H9 (cell line): ENCODE measurements at regions not wholly inside any gene's neighbourhood (a gene's known extent, or its start where the extent isn't known, plus 50 kb on each side); places are given as distances from the start of the nearest gene placed in this dataset.

Experiments
- DNase-seq: peaks from one replicate; pipeline ENCODE4 v3.0.0-alpha.2; 2017
- H2AFZ ChIP-seq: one replicate; pipeline ENCODE4 v1.6.1; 2013; ENCODE audit warnings: mild to moderate bottlenecking, low read length, control low read depth, moderate library complexity
- H2AK5ac ChIP-seq: 2 replicates; pipeline ENCODE4 v1.6.1; 2013; ENCODE audit warnings: low read length, control low read depth, mixed read lengths; ENCODE audit not compliant: insufficient read length
- H2BK120ac ChIP-seq: one replicate; pipeline ENCODE4 v1.6.1; 2013; ENCODE audit warnings: low read depth, mild to moderate bottlenecking, low read length, control low read depth, inconsistent platforms; ENCODE audit not compliant: poor library complexity, severe bottlenecking
- H2BK12ac ChIP-seq: 2 replicates; pipeline ENCODE4 v1.6.1; 2013; ENCODE audit warnings: low read length, control low read depth, mixed read lengths, low read depth; ENCODE audit not compliant: insufficient read length
- H2BK15ac ChIP-seq: 2 replicates; pipeline ENCODE4 v1.6.1; 2013; ENCODE audit warnings: low read depth, low read length, control low read depth
- H2BK20ac ChIP-seq: one replicate; pipeline ENCODE4 v1.6.1; 2013; ENCODE audit warnings: low read depth, mild to moderate bottlenecking, low read length, control low read depth, inconsistent platforms; ENCODE audit not compliant: poor library complexity, severe bottlenecking
- H2BK5ac ChIP-seq: 2 replicates; pipeline ENCODE4 v1.6.1; 2013; ENCODE audit warnings: low read length, control low read depth, mixed read lengths; ENCODE audit not compliant: insufficient read length
- H3K14ac ChIP-seq: 2 replicates; pipeline ENCODE4 v1.6.1; 2013; ENCODE audit warnings: low read length, control low read depth; ENCODE audit not compliant: insufficient read depth
- H3K18ac ChIP-seq: 2 replicates; pipeline ENCODE4 v1.6.1; 2013; ENCODE audit warnings: low read depth, mild to moderate bottlenecking, mixed read lengths, low read length, control low read depth; ENCODE audit not compliant: insufficient read length
- H3K23ac ChIP-seq: 2 replicates; pipeline ENCODE4 v1.6.1; 2013; ENCODE audit warnings: low read length, control low read depth, mixed read lengths, low read depth; ENCODE audit not compliant: insufficient read length
- H3K23me2 ChIP-seq: 2 replicates; pipeline ENCODE4 v1.6.1; 2013; ENCODE audit warnings: low read depth, mild to moderate bottlenecking, mixed read lengths, low read length, control low read depth; ENCODE audit not compliant: insufficient read length, poor library complexity, severe bottlenecking
- H3K27ac ChIP-seq: 2 replicates; pipeline ENCODE4 v1.5.1; 2013; ENCODE audit warnings: low read length, control low read depth, mixed read lengths, low read depth; ENCODE audit not compliant: insufficient read length
- H3K27me3 ChIP-seq: 2 replicates; pipeline ENCODE4 v1.6.1; 2013; ENCODE audit warnings: low read length, control low read depth, inconsistent platforms; ENCODE audit not compliant: insufficient read depth
- H3K4ac ChIP-seq: 2 replicates; pipeline ENCODE4 v1.6.1; 2013; ENCODE audit warnings: low read depth, mild to moderate bottlenecking, control low read depth, inconsistent platforms, low read length, moderate library complexity
- H3K4me1 ChIP-seq: 2 replicates; pipeline ENCODE4 v1.6.1; 2013; ENCODE audit warnings: low read length, control low read depth, inconsistent platforms; ENCODE audit not compliant: insufficient read depth
- H3K4me2 ChIP-seq: 2 replicates; pipeline ENCODE4 v1.6.1; 2013; ENCODE audit warnings: low read length, control low read depth, mixed read lengths; ENCODE audit not compliant: insufficient read length, insufficient read depth
- H3K56ac ChIP-seq: 2 replicates; pipeline ENCODE4 v1.6.1; 2013; ENCODE audit warnings: low read depth, mild to moderate bottlenecking, mixed read lengths, low read length, control low read depth; ENCODE audit not compliant: insufficient read length
- H3K79me1 ChIP-seq: 2 replicates; pipeline ENCODE4 v1.6.1; 2013; ENCODE audit warnings: low read depth, mild to moderate bottlenecking, moderate library complexity, low read length, control low read depth, inconsistent platforms; ENCODE audit not compliant: insufficient read depth, poor library complexity, severe bottlenecking
- H3K79me2 ChIP-seq: 2 replicates; pipeline ENCODE4 v1.6.1; 2013; ENCODE audit warnings: low read length, control low read depth, inconsistent platforms; ENCODE audit not compliant: insufficient read depth
- H3K9ac ChIP-seq: 2 replicates; pipeline ENCODE4 v1.6.1; 2013; ENCODE audit warnings: low read length, control low read depth, mixed read lengths; ENCODE audit not compliant: insufficient read length; ENCODE audit errors: extremely low read depth
- H3K9me3 ChIP-seq: one replicate; pipeline ENCODE4 v1.6.1; 2013; ENCODE audit warnings: low read depth, low read length, inconsistent platforms; ENCODE audit not compliant: control insufficient read depth
- H3T11ph ChIP-seq: one replicate; pipeline ENCODE4 v1.6.1; 2013; ENCODE audit warnings: mild to moderate bottlenecking, low read length, control low read depth, inconsistent platforms
- H4K20me1 ChIP-seq: one replicate; pipeline ENCODE4 v1.6.1; 2013; ENCODE audit not compliant: control insufficient read depth, insufficient read length, insufficient read depth
- H4K5ac ChIP-seq: 2 replicates; pipeline ENCODE4 v1.6.1; 2013; ENCODE audit warnings: low read depth, mild to moderate bottlenecking, mixed read lengths, low read length, control low read depth; ENCODE audit not compliant: insufficient read length
- H4K8ac ChIP-seq: replicated peaks from 2 replicates; pipeline ENCODE4 v1.6.1; 2013; ENCODE audit warnings: low read length, control low read depth, mixed read lengths, low read depth; ENCODE audit not compliant: insufficient read length
- H4K91ac ChIP-seq: 2 replicates; pipeline ENCODE4 v1.6.1; 2013; ENCODE audit warnings: low read depth, mild to moderate bottlenecking, moderate library complexity, mixed read lengths, low read length, control low read depth; ENCODE audit not compliant: insufficient read length
- H3K27ac Mint-ChIP-seq, 3 experiments: 2 replicates in 2 of 3; 3 replicates in 1 of 3; pipeline ENCODE4 v1.8.0; 2020 to 2021; ENCODE audit warnings: mixed read lengths in 3 of 3, mild to moderate bottlenecking in 1 of 3, moderate library complexity in 1 of 3
- H3K27me3 Mint-ChIP-seq: 2 replicates; pipeline ENCODE4 v1.8.0; 2021; ENCODE audit warnings: low read depth, mild to moderate bottlenecking, moderate library complexity, mixed read lengths
- H3K36me3 Mint-ChIP-seq, 3 experiments: 2 replicates in 2 of 3; 3 replicates in 1 of 3; pipeline ENCODE4 v1.8.0; 2020 to 2021; ENCODE audit warnings: low read depth in 3 of 3, mixed read lengths in 3 of 3; ENCODE audit not compliant: insufficient read depth in 1 of 3
- H3K4me1 Mint-ChIP-seq, 2 experiments: 2 replicates each; pipeline ENCODE4 v1.8.0; 2020; ENCODE audit warnings: mixed read lengths in 2 of 2
- H3K4me3 Mint-ChIP-seq, 2 experiments: 2 replicates in 1 of 2; 3 replicates in 1 of 2; pipeline ENCODE4 v1.8.0; 2020 to 2021; ENCODE audit warnings: mild to moderate bottlenecking in 2 of 2, mixed read lengths in 2 of 2, moderate library complexity in 1 of 2
- H3K9me3 Mint-ChIP-seq, 2 experiments: 2 replicates in 1 of 2; 3 replicates in 1 of 2; pipeline ENCODE4 v1.8.0; 2020; ENCODE audit warnings: mild to moderate bottlenecking in 2 of 2, mixed read lengths in 2 of 2, moderate library complexity in 1 of 2
- WGBS: extraction: QIAGEN DNeasy Blood & Tissue Kit; methylation state at CpG from one replicate; pipeline ENCODE4 v1.1.7; 2013; ENCODE audit warnings: missing lambda C conversion rate, low lambda C conversion rate, mixed read lengths; ENCODE audit not compliant: insufficient read length; ENCODE audit errors: extremely low coverage; 5-methylcytosine and 5-hydroxymethylcytosine counted together
- TF ChIP-seq, protein P1 (sequence below): fragments of 200-600 bp; sonication (generic); conservative IDR thresholded peaks from 3 replicates; pipeline ENCODE4 v1.8.0; 2021; ENCODE audit warnings: antibody characterized with exemption, mild to moderate bottlenecking

- Histone ChIP-seq H2AK5ac (no peak overlapping the region), H3K4ac (no peak overlapping the region), H3K18ac (no peak overlapping the region), H3K9ac (no peak overlapping the region), H3K4me2 (no peak overlapping the region), H3K23ac (no peak overlapping the region), H3K14ac (no peak overlapping the region), H3K79me2 (no peaks in the 10 kb centered on the region), H3K27ac (no peak overlapping the region), H3K56ac (no peak overlapping the region), H2BK5ac (no peak overlapping the region), H3K9me3 (no peaks in the 10 kb centered on the region), H2AFZ (no peak overlapping the region), H3K4me1 (no peaks in the 10 kb centered on the region), H2BK120ac (no peak overlapping the region), H4K91ac (no peak overlapping the region), H4K20me1 (no peaks in the 10 kb centered on the region), H2BK12ac (no peak overlapping the region), H3K79me1 (no peaks in the 10 kb centered on the region), H3K27me3 (no peaks in the 10 kb centered on the region), H2BK15ac (no peak overlapping the region), H4K5ac (no peak overlapping the region), H3T11ph (no peak overlapping the region), H2BK20ac (no peak overlapping the region), H3K23me2 (no peaks in the 10 kb centered on the region), H4K8ac (no peak overlapping the region)
- no peak for DNase-seq
- no peak overlapping the region; a peak in 1 of 7 replicates for H3K27ac Mint-ChIP-seq
- TF ChIP-seq, protein P1, sequence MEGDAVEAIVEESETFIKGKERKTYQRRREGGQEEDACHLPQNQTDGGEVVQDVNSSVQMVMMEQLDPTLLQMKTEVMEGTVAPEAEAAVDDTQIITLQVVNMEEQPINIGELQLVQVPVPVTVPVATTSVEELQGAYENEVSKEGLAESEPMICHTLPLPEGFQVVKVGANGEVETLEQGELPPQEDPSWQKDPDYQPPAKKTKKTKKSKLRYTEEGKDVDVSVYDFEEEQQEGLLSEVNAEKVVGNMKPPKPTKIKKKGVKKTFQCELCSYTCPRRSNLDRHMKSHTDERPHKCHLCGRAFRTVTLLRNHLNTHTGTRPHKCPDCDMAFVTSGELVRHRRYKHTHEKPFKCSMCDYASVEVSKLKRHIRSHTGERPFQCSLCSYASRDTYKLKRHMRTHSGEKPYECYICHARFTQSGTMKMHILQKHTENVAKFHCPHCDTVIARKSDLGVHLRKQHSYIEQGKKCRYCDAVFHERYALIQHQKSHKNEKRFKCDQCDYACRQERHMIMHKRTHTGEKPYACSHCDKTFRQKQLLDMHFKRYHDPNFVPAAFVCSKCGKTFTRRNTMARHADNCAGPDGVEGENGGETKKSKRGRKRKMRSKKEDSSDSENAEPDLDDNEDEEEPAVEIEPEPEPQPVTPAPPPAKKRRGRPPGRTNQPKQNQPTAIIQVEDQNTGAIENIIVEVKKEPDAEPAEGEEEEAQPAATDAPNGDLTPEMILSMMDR: no peak
- H3K36me3 Mint-ChIP-seq: no peaks in the 10 kb centered on the region
- H3K4me3 Mint-ChIP-seq: no peak overlapping the region
- H3K4me1 Mint-ChIP-seq: no peaks in the 10 kb centered on the region
- no peaks in the 10 kb centered on the region for H3K9me3 Mint-ChIP-seq
- no peaks in the 10 kb centered on the region for H3K27me3 Mint-ChIP-seq
- no CpG with 5 or more reads among the region's 6 CpGs for WGBS
These were observed 151.5 kb downstream of the KLF5 start for GRCh38 chr13:73210218-73210883.
